PC-3 (cell line): ENCODE measurements at regions not wholly inside any gene's neighbourhood (a gene's known extent, or its start where the extent isn't known, plus 50 kb on each side); places are given as distances from the start of the nearest gene placed in this dataset.
"Not testable (repeated sequence)": the region's sequence is repeated elsewhere in the genome, so short reads cannot be mapped to it uniquely, and the experiment has no call there.

Source experiments
- EZH2 ChIP-seq: fragments of 300-600 bp; sonication (generic); IDR thresholded peaks from one replicate; pipeline ENCODE4 v1.6.1; 2017; ENCODE audit warnings: antibody characterized with exemption, mild to moderate bottlenecking, low read length; ENCODE audit not compliant: unreplicated experiment
- EZH2phosphoT487 ChIP-seq: fragments of 300-600 bp; sonication (generic); IDR thresholded peaks from 2 replicates; pipeline ENCODE4 v1.6.1; 2018; ENCODE audit warnings: mild to moderate bottlenecking, antibody characterized with exemption, low read length, borderline replicate concordance
- TF ChIP-seq, protein P1 (sequence below): fragments of 300-600 bp; sonication (generic); conservative IDR thresholded peaks from 2 replicates; pipeline ENCODE4 v1.5.1; 2017; ENCODE audit warnings: antibody characterized with exemption, low read depth, mild to moderate bottlenecking, low read length

- TF ChIP-seq, protein P1, sequence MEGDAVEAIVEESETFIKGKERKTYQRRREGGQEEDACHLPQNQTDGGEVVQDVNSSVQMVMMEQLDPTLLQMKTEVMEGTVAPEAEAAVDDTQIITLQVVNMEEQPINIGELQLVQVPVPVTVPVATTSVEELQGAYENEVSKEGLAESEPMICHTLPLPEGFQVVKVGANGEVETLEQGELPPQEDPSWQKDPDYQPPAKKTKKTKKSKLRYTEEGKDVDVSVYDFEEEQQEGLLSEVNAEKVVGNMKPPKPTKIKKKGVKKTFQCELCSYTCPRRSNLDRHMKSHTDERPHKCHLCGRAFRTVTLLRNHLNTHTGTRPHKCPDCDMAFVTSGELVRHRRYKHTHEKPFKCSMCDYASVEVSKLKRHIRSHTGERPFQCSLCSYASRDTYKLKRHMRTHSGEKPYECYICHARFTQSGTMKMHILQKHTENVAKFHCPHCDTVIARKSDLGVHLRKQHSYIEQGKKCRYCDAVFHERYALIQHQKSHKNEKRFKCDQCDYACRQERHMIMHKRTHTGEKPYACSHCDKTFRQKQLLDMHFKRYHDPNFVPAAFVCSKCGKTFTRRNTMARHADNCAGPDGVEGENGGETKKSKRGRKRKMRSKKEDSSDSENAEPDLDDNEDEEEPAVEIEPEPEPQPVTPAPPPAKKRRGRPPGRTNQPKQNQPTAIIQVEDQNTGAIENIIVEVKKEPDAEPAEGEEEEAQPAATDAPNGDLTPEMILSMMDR: not testable (repeated sequence)
- TF ChIP-seq EZH2, EZH2phosphoT487: not testable (repeated sequence)
Measured at GRCh38 chr17:37808846-37809245, 64.0 kb upstream of the HNF1B start.
